GM12892 (cell line): ENCODE measurements at regions not wholly inside any gene's neighbourhood (a gene's known extent, or its start where the extent isn't known, plus 50 kb on each side); places are given as distances from the start of the nearest gene placed in this dataset.
"Not testable (repeated sequence)": the region's sequence is repeated elsewhere in the genome, so short reads cannot be mapped to it uniquely, and the experiment has no call there.

Source experiments
- DNase-seq: peaks from one replicate; pipeline ENCODE4 v3.0.0; 2011; ENCODE audit not compliant: insufficient read length
- FAIRE-seq: peaks from 2 replicates; lab custom pipeline; 2011; peaks lifted over from hg19 to GRCh38; lab: Jason Lieb, UNC
- POLR2A ChIP-seq: IDR thresholded peaks from 2 replicates; pipeline ENCODE4 v1.6.1; 2011; ENCODE audit warnings: low read depth, low read length, control low read depth
- POLR2AphosphoS5 ChIP-seq: IDR thresholded peaks from 2 replicates; pipeline ENCODE4 v1.6.1; 2011; ENCODE audit warnings: low read depth, low read length, control low read depth
- TAF1 ChIP-seq: IDR thresholded peaks from 2 replicates; pipeline ENCODE4 v1.6.1; 2011; ENCODE audit warnings: low read depth, mild to moderate bottlenecking, control low read depth, low read length, borderline replicate concordance

GRCh38 chr21:18006691-18007090 lies 187.5 kb upstream of the C21orf91 start:
- no peak for FAIRE-seq
- DNase-seq: no peak
- TF ChIP-seq TAF1 (no peak), POLR2A (no peak), POLR2AphosphoS5 (no peak)

DNA sequence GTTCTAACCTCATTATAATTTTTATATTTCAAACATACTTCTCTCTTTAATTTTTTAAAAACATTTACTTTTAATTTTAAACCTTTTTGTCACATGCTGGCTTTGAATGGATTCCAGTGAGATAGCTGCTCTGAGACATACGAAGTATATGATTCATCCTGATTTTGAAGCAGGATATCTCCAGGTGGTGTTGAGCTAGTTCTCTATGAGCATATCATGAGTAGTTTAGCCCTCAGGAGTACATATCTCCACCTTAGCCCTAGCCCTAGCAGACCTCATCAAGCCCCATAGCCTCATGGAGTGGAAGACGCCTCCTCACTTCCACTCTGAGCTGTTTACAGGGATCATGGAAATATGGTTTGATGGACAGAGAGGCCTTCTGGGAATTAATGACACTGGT lies 183.2 kb upstream of the C21orf91 start:
- FAIRE-seq: no peak
- no peak for TF ChIP-seq TAF1
- no peak for TF ChIP-seq POLR2AphosphoS5
- no peak for TF ChIP-seq POLR2A

GRCh38 chr21:18000981-18001686 lies 182.0 kb upstream of the C21orf91 start:
- no peak for TF ChIP-seq POLR2A
- no peak for TF ChIP-seq POLR2AphosphoS5
- TF ChIP-seq TAF1: no peak
- no peak for FAIRE-seq
- DNase-seq: no peak

More for the DNA sequence above, 183.2 kb upstream of the C21orf91 start:
- no peak for DNase-seq

DNA sequence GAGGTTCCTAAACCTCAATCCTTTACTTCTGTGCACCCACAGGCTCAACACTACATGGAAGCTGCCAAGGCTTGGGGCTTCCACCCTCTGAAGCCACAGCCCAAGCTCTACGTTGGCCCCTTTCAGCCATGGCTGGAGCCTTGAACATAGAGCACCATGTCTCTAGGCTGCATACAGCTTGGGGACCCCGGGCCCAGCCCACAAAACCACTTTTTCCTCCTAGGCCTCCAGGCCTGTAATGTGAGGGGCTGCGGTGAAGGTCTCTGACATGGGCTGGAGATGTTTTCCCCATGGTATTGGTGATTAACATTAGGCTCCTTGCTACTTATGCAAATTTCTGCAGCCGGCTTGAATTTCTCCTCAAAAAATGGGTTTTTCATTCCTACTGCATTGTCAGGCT lies 179.4 kb upstream of the C21orf91 start:
- not testable (repeated sequence) for DNase-seq, FAIRE-seq

DNA sequence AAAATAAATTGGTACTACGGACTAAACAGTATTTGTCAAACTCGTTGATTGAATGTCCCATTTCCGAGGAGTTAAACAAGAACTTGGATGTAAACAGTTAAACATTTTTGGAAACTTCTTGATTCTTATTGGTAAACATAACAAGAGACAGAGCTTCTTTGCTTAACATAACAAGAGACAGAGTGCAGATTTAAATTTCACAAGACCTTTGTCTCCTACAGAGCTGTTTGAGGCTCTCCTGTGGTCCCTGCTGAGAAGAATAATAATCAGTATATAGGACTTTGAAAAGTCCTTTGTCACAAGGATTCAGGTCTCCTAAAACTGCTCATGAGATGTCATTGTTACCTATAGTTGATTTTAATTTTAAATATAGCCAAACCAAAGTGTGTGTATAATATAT lies 170.6 kb upstream of the C21orf91 start:
- DNase-seq (no peak), FAIRE-seq (no peak)

DNA sequence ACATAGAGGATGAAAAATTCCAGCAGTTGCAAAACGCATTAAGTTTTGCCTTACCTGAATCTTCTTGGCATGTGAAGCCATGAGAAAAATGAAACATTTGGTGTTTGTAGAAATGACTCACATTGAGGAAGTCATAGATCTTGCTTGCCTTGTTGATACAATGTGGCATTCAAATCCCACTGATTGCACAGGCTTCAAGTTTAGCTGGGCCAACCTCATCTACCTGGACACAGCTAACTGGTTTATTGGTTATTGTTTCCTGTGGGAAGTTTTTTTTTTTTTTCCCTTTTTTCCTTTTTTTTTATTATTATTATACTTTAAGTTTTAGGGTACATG lies 168.9 kb upstream of the C21orf91 start:
- no peak for TF ChIP-seq POLR2A
- no peak for TF ChIP-seq TAF1
- TF ChIP-seq POLR2AphosphoS5: no peak
- DNase-seq (no peak), FAIRE-seq (no peak)

More for the DNA sequence above, 170.6 kb upstream of the C21orf91 start:
- TF ChIP-seq POLR2AphosphoS5: no peak
- no peak for TF ChIP-seq POLR2A
- TF ChIP-seq TAF1: no peak

- no peak for FAIRE-seq
- TF ChIP-seq POLR2A (no peak), POLR2AphosphoS5 (no peak)
Measured at GRCh38 chr21:17987382-17988101, 168.4 kb upstream of the C21orf91 start.

DNA sequence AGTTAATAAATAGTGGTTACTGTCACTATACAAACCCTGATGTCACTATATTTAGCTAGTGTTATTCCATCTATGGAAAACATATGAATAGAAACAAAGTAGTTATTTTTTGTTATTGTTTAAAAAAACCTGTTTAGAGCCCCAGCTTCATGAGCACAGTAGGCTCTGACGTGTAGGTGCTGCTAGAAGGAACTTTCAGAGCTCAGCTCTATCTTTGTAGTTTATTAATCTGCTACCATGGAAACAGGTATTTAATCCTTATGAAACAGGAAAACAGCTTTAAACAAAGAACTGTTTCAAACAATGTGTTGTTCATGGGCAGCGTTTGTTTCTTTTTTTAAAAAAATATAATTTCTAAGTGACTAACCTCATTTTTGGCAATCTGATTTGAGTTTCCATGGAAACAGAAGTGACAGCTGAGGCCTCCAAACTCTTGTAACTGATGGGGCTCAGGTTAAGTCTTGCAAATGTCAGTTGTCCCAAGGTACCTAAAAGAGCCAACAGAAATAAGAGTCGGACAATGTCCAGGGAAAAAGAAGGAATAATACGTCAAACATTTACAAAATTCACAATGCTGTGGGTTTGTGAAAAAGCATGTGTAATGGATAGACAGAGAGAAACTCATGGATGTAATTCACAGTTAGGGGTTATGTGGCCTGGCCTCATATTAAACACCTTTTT lies 162.0 kb upstream of the C21orf91 start:
- TF ChIP-seq TAF1 (no peak), POLR2A (no peak), POLR2AphosphoS5 (no peak)
- no peak for FAIRE-seq
- DNase-seq: no peak

More at GRCh38 chr21:17987382-17988101, 168.4 kb upstream of the C21orf91 start:
- no peak for DNase-seq

GRCh38 chr21:17979763-17980162 lies 160.6 kb upstream of the C21orf91 start:
- DNase-seq (no peak), FAIRE-seq (no peak)
- TF ChIP-seq POLR2A (no peak), TAF1 (no peak), POLR2AphosphoS5 (no peak)

GRCh38 chr21:17978895-17979294 lies 159.7 kb upstream of the C21orf91 start:
- TF ChIP-seq POLR2AphosphoS5: no peak
- no peak for TF ChIP-seq POLR2A
- TF ChIP-seq TAF1: no peak
- FAIRE-seq: no peak
- no peak for DNase-seq

DNA sequence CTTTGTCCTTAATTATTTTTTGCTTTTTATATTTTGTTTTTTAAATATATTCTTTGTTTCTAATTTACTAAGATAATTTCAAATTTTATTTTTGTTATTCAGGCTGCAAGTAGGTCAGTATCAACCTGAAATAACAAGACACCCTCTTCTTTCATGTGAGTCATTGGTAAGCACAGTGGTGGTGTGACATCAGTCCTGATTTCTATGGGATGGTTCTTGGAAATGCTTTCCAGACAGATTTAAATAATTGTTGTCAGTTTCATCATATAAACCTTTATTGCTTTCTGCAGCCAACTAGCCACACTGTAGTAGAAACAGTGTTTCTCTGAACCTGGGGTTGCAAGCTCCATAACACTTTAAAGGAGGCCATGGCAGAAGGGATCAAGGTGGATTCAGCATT lies 157.5 kb upstream of the C21orf91 start:
- FAIRE-seq (no peak), DNase-seq (no peak)
- TF ChIP-seq POLR2A (no peak), POLR2AphosphoS5 (no peak), TAF1 (no peak)
